GM23338 (cell line): ENCODE measurements at regions not wholly inside any gene's neighbourhood (a gene's known extent, or its start where the extent isn't known, plus 50 kb on each side); places are given as distances from the start of the nearest gene placed in this dataset.

Source experiments
- ATAC-seq: fragments of 200-7000 bp; cut with Tn5 transposase; 3 replicates; pipeline ENCODE4 v1.9.1; 2020
- DNase-seq: peaks from one replicate; pipeline ENCODE4 v3.0.0-alpha.2; 2015; ENCODE audit warnings: low spot score
- H2AFZ ChIP-seq: fragments of 200-600 bp; sonication (generic); 2 replicates; pipeline ENCODE4 v1.8.0; 2016; ENCODE audit warnings: antibody characterized with exemption, mild to moderate bottlenecking, moderate library complexity
- H3F3A ChIP-seq: fragments of 200-600 bp; sonication (generic); replicated peaks from 2 replicates; pipeline ENCODE4 v1.8.0; 2017; ENCODE audit warnings: antibody characterized with exemption, mixed run types, low read depth
- H3K27ac ChIP-seq: fragments of 200-600 bp; sonication (generic); 2 replicates; pipeline ENCODE4 v1.6.1; 2016; ENCODE audit warnings: low read depth
- H3K27me3 ChIP-seq: fragments of 200-600 bp; sonication (generic); 2 replicates; pipeline ENCODE4 v1.8.0; 2016; ENCODE audit warnings: mild to moderate bottlenecking, mixed run types, moderate library complexity; ENCODE audit not compliant: insufficient read depth
- H3K36me3 ChIP-seq: fragments of 200-600 bp; sonication (generic); 2 replicates; pipeline ENCODE4 v1.8.0; 2016; ENCODE audit warnings: mild to moderate bottlenecking; ENCODE audit not compliant: insufficient read depth
- H3K4me1 ChIP-seq: fragments of 200-600 bp; sonication (generic); 2 replicates; pipeline ENCODE4 v1.8.0; 2016; ENCODE audit warnings: mild to moderate bottlenecking, moderate library complexity; ENCODE audit not compliant: insufficient read depth
- H3K4me2 ChIP-seq: fragments of 200-600 bp; sonication (generic); 2 replicates; pipeline ENCODE4 v1.7.1; 2017; ENCODE audit warnings: mixed run types
- H3K4me3 ChIP-seq: fragments of 200-600 bp; sonication (generic); 2 replicates; pipeline ENCODE4 v1.6.1; 2016; ENCODE audit warnings: mixed run types
- H3K79me2 ChIP-seq: fragments of 200-600 bp; sonication (generic); replicated peaks from 2 replicates; pipeline ENCODE4 v1.8.0; 2017; ENCODE audit warnings: mild to moderate bottlenecking; ENCODE audit not compliant: insufficient read depth
- H3K9me2 ChIP-seq: fragments of 200-600 bp; sonication (generic); 2 replicates; pipeline ENCODE4 v1.8.0; 2017; ENCODE audit not compliant: insufficient read depth
- H4K20me1 ChIP-seq: fragments of 200-600 bp; sonication (generic); replicated peaks from 2 replicates; pipeline ENCODE4 v1.8.0; 2017; ENCODE audit warnings: mild to moderate bottlenecking; ENCODE audit not compliant: insufficient read depth
- H3K27ac Mint-ChIP-seq: 2 replicates; pipeline ENCODE4 v1.8.0; 2020; ENCODE audit warnings: inconsistent platforms, mild to moderate bottlenecking, moderate library complexity, mixed read lengths
- H3K27me3 Mint-ChIP-seq: 3 replicates; pipeline ENCODE4 v1.8.0; 2022; ENCODE audit warnings: low read depth, mild to moderate bottlenecking, moderate library complexity, mixed read lengths, inconsistent platforms; ENCODE audit not compliant: insufficient read depth, poor library complexity
- H3K36me3 Mint-ChIP-seq: 3 replicates; pipeline ENCODE4 v1.8.0; 2021; ENCODE audit warnings: low read depth, mild to moderate bottlenecking, inconsistent platforms, moderate library complexity, mixed read lengths
- H3K4me1 Mint-ChIP-seq: 3 replicates; pipeline ENCODE4 v1.8.0; 2020; ENCODE audit warnings: mild to moderate bottlenecking, inconsistent platforms, mixed read lengths
- H3K4me3 Mint-ChIP-seq: 3 replicates; pipeline ENCODE4 v1.8.0; 2021; ENCODE audit warnings: moderate library complexity, mild to moderate bottlenecking, inconsistent platforms, mixed read lengths
- H3K9me3 Mint-ChIP-seq: 3 replicates; pipeline ENCODE4 v1.8.0; 2020; ENCODE audit warnings: moderate library complexity, mild to moderate bottlenecking, inconsistent platforms, mixed read lengths
- CREB1 ChIP-seq: fragments of 250-450 bp; sonication (Bioruptor Pico); IDR thresholded peaks from 2 replicates; pipeline ENCODE4 v1.5.0; 2020; ENCODE audit warnings: low read depth, mild to moderate bottlenecking, moderate library complexity
- CTCF ChIP-seq, 2 experiments: fragments of 200-600 bp in 1 of 2; sonication (generic) in 1 of 2; conservative IDR thresholded peaks; 2 replicates each; pipeline versions ENCODE4 v1.5.1 to v1.6.1; 2016 to 2017; ENCODE audit warnings: antibody characterized with exemption in 2 of 2, low read depth in 2 of 2, mild to moderate bottlenecking in 2 of 2, moderate library complexity in 1 of 2
- ETS1 ChIP-seq: IDR thresholded peaks from 2 replicates; pipeline ENCODE4 v1.6.1; 2016; ENCODE audit warnings: antibody characterized with exemption
- EZH2 ChIP-seq: fragments of 200-600 bp; sonication (generic); IDR thresholded peaks from one replicate; pipeline ENCODE4 v1.8.0; 2017; ENCODE audit warnings: antibody characterized with exemption, mild to moderate bottlenecking, low read depth; ENCODE audit not compliant: unreplicated experiment
- EZH2phosphoT487 ChIP-seq: fragments of 200-600 bp; sonication (generic); IDR thresholded peaks from one replicate; pipeline ENCODE4 v1.8.1; 2018; ENCODE audit warnings: antibody characterized with exemption; ENCODE audit not compliant: unreplicated experiment
- JUNB ChIP-seq: IDR thresholded peaks from one replicate; pipeline ENCODE4 v1.6.1; 2016; ENCODE audit warnings: antibody characterized with exemption; ENCODE audit not compliant: unreplicated experiment
- NANOG ChIP-seq: IDR thresholded peaks from 2 replicates; pipeline ENCODE4 v1.6.1; 2016; ENCODE audit warnings: antibody characterized with exemption, borderline replicate concordance
- POLR2AphosphoS5 ChIP-seq: IDR thresholded peaks from 2 replicates; pipeline ENCODE4 v1.6.1; 2016; ENCODE audit warnings: antibody characterized with exemption, low read depth
- REST ChIP-seq: IDR thresholded peaks from one replicate; pipeline ENCODE4 v1.6.1; 2018; ENCODE audit warnings: antibody characterized with exemption; ENCODE audit not compliant: unreplicated experiment
- STAT1 ChIP-seq: IDR thresholded peaks from one replicate; pipeline ENCODE4 v1.6.1; 2016; ENCODE audit warnings: antibody characterized with exemption; ENCODE audit not compliant: unreplicated experiment
- ZNF114 ChIP-seq: fragments of 250-450 bp; sonication (Bioruptor Pico); IDR thresholded peaks from 2 replicates; pipeline ENCODE4 v1.5.0; 2020; ENCODE audit warnings: mild to moderate bottlenecking, moderate library complexity
- ZNF331 ChIP-seq: fragments of 250-450 bp; sonication (Bioruptor Pico); IDR thresholded peaks from 2 replicates; pipeline ENCODE4 v1.5.0; 2020; ENCODE audit warnings: low read depth, mild to moderate bottlenecking, moderate library complexity
- ZNF462 ChIP-seq: fragments of 250-450 bp; sonication (Bioruptor Pico); IDR thresholded peaks from 2 replicates; pipeline ENCODE4 v1.5.0; 2020; ENCODE audit warnings: mild to moderate bottlenecking, moderate library complexity

GRCh38 chr5:120082316-120083068 lies 381.6 kb upstream of the PRR16 start:
- H4K20me1 ChIP-seq = no peaks in the 10 kb centered on the region
- no peak overlapping the region for H3K27ac Mint-ChIP-seq
- TF ChIP-seq NANOG = no peak
- no peak for TF ChIP-seq JUNB
- TF ChIP-seq ZNF462 (CRISPR knock-in tag) = no peak
- TF ChIP-seq EZH2 = no peak
- TF ChIP-seq REST = no peak
- no peak for TF ChIP-seq ETS1
- no peak for TF ChIP-seq CTCF (conservative IDR thresholded peaks at IDR 0.05; ENCODE audit: low read depth in 2 of 2)
- no peak for TF ChIP-seq CREB1 (CRISPR knock-in tag)
- no peak for TF ChIP-seq EZH2phosphoT487
- no peak for TF ChIP-seq POLR2AphosphoS5
- TF ChIP-seq STAT1 = no peak
- no peak for TF ChIP-seq ZNF114 (CRISPR knock-in tag)
- no peak for TF ChIP-seq ZNF331 (CRISPR knock-in tag)
- ATAC-seq = no peak
- no peaks in the 10 kb centered on the region for H3K27me3 ChIP-seq
- H3K4me3 Mint-ChIP-seq = no peak overlapping the region
- DNase-seq = no peak
- no peaks in the 10 kb centered on the region for H3K36me3 Mint-ChIP-seq
- H3K27ac ChIP-seq = no peak overlapping the region
- no peaks in the 10 kb centered on the region for H3F3A ChIP-seq
- no peaks in the 10 kb centered on the region for H3K9me2 ChIP-seq
- H3K36me3 ChIP-seq = no peaks in the 10 kb centered on the region
- no peak overlapping the region for H2AFZ ChIP-seq
- no peaks in the 10 kb centered on the region for H3K79me2 ChIP-seq
- H3K4me1 ChIP-seq = no peaks in the 10 kb centered on the region
- H3K27me3 Mint-ChIP-seq = no peaks in the 10 kb centered on the region
- H3K4me2 ChIP-seq = no peak overlapping the region
- H3K9me3 Mint-ChIP-seq = no peaks in the 10 kb centered on the region
- peaks cover 7% of the 10 kb centered on the region; the same call in 2 of the 3 replicates for H3K4me1 Mint-ChIP-seq
- H3K4me3 ChIP-seq = no peak overlapping the region
